Astrocyte of the cerebellum (primary cell): ENCODE measurements at regions not wholly inside any gene's neighbourhood (a gene's known extent, or its start where the extent isn't known, plus 50 kb on each side); places are given as distances from the start of the nearest gene placed in this dataset.

Experiments used
- DNase-seq: peaks from one replicate; pipeline ENCODE4 v3.0.0-alpha.2; 2011; ENCODE audit warnings: low read depth
- H3K4me3 ChIP-seq: 2 replicates; pipeline ENCODE4 v1.5.1; 2011; ENCODE audit warnings: mild to moderate bottlenecking, low read depth, low read length, moderate library complexity
- in situ Hi-C: cut with HindIII; loops from 2 replicates; pipeline ENCODE4 v1.10.0; 2017; ENCODE audit warnings: low sequenced_read_pairs
- TF ChIP-seq, protein P1 (sequence below): IDR thresholded peaks from 2 replicates; pipeline ENCODE4 v1.5.1; 2012; ENCODE audit warnings: low read length, low read depth, moderate library complexity, mild to moderate bottlenecking; ENCODE audit errors: missing control alignments

GRCh38 chr5:3694819-3695218 lies 99.2 kb downstream of the IRX1 start:
- H3K4me3 ChIP-seq, result no peak overlapping the region
- DNase-seq, result no peak
- in situ Hi-C loops, result no loop called here
- TF ChIP-seq, protein P1, sequence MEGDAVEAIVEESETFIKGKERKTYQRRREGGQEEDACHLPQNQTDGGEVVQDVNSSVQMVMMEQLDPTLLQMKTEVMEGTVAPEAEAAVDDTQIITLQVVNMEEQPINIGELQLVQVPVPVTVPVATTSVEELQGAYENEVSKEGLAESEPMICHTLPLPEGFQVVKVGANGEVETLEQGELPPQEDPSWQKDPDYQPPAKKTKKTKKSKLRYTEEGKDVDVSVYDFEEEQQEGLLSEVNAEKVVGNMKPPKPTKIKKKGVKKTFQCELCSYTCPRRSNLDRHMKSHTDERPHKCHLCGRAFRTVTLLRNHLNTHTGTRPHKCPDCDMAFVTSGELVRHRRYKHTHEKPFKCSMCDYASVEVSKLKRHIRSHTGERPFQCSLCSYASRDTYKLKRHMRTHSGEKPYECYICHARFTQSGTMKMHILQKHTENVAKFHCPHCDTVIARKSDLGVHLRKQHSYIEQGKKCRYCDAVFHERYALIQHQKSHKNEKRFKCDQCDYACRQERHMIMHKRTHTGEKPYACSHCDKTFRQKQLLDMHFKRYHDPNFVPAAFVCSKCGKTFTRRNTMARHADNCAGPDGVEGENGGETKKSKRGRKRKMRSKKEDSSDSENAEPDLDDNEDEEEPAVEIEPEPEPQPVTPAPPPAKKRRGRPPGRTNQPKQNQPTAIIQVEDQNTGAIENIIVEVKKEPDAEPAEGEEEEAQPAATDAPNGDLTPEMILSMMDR, result no peak

- in situ Hi-C loops, result no loop called here
- TF ChIP-seq, protein P1, result no peak
- DNase-seq, result no peak
- no peak overlapping the region for H3K4me3 ChIP-seq
Measured at GRCh38 chr5:3695818-3696217, 100.2 kb downstream of the IRX1 start.

GRCh38 chr5:3698412-3698811 lies 102.8 kb downstream of the IRX1 start:
- TF ChIP-seq, protein P1, result no peak
- DNase-seq, result no peak
- in situ Hi-C loops, result no loop called here
- no peak overlapping the region for H3K4me3 ChIP-seq

GRCh38 chr5:3701694-3702093 lies 106.1 kb downstream of the IRX1 start:
- H3K4me3 ChIP-seq, result no peak overlapping the region
- TF ChIP-seq, protein P1, result no peak
- no peak for DNase-seq
- in situ Hi-C loops, result no loop called here

- in situ Hi-C loops, result no loop called here
- H3K4me3 ChIP-seq, result no peak overlapping the region
- TF ChIP-seq, protein P1, result no peak
- DNase-seq, result no peak
Measured at GRCh38 chr5:3704661-3705060, 109.0 kb downstream of the IRX1 start.

GRCh38 chr5:3709068-3709716 lies 113.6 kb downstream of the IRX1 start:
- TF ChIP-seq, protein P1, result no peak
- in situ Hi-C loops, result no loop called here
- no peak overlapping the region for H3K4me3 ChIP-seq
- DNase-seq, result no peak
